NCI-H2227 (cell line): ENCODE measurements at regions not wholly inside any gene's neighbourhood (a gene's known extent, or its start where the extent isn't known, plus 50 kb on each side); places are given as distances from the start of the nearest gene placed in this dataset.

Experiments used
- DNase-seq: peaks from one replicate; lab custom pipeline; 2025; ENCODE audit not compliant: unreplicated experiment; lab: John Stamatoyannopoulos, UW

- DNase-seq, result no peak
These were observed 288.3 kb upstream of the CDH18 start for GRCh38 chr5:20276061-20276958.

GRCh38 chr5:20266066-20266465 is 278.1 kb upstream of the CDH18 start:
- no peak for DNase-seq

- no peak for DNase-seq
These were observed 274.9 kb upstream of the CDH18 start for GRCh38 chr5:20262896-20263295.

GRCh38 chr5:20254748-20255147 is 266.7 kb upstream of the CDH18 start:
- no peak for DNase-seq

- no peak for DNase-seq
These were observed 260.1 kb upstream of the CDH18 start for GRCh38 chr5:20248118-20248517.

GRCh38 chr5:20245432-20245974 is 257.5 kb upstream of the CDH18 start:
- no peak for DNase-seq

- no peak for DNase-seq
These were observed 253.4 kb upstream of the CDH18 start for GRCh38 chr5:20241351-20241750.

GRCh38 chr5:20231040-20231439 is 243.0 kb upstream of the CDH18 start:
- no peak for DNase-seq

- DNase-seq, result no peak
These were observed 242.0 kb upstream of the CDH18 start for GRCh38 chr5:20230010-20230409.

GRCh38 chr5:20229303-20230005 is 241.5 kb upstream of the CDH18 start:
- DNase-seq, result no peak

GRCh38 chr5:20224966-20225365 is 237.0 kb upstream of the CDH18 start:
- no peak for DNase-seq

GRCh38 chr5:20224046-20224445 is 236.0 kb upstream of the CDH18 start:
- DNase-seq, result no peak

- DNase-seq, result no peak
These were observed 235.5 kb upstream of the CDH18 start for GRCh38 chr5:20223451-20223850.

GRCh38 chr5:20215257-20215656 is 227.3 kb upstream of the CDH18 start:
- DNase-seq, result no peak

GRCh38 chr5:20213803-20214202 is 225.8 kb upstream of the CDH18 start:
- no peak for DNase-seq

GRCh38 chr5:20212701-20213100 is 224.7 kb upstream of the CDH18 start:
- no peak for DNase-seq

GRCh38 chr5:20166456-20166855 is 178.5 kb upstream of the CDH18 start:
- no peak for DNase-seq

- DNase-seq, result no peak
These were observed 170.0 kb upstream of the CDH18 start for GRCh38 chr5:20158006-20158405.

GRCh38 chr5:20157089-20157488 is 169.1 kb upstream of the CDH18 start:
- no peak for DNase-seq

- no peak for DNase-seq
These were observed 157.2 kb upstream of the CDH18 start for GRCh38 chr5:20145240-20145639.

GRCh38 chr5:20129501-20129900 is 141.5 kb upstream of the CDH18 start:
- DNase-seq, result no peak

- no peak for DNase-seq
These were observed 140.3 kb upstream of the CDH18 start for GRCh38 chr5:20128343-20128742.
